Small intestine (tissue), 7 donors: ENCODE measurements at regions not wholly inside any gene's neighbourhood (a gene's known extent, or its start where the extent isn't known, plus 50 kb on each side); places are given as distances from the start of the nearest gene placed in this dataset.

Experiments used
- DNase-seq, 2 donors: peaks; one replicate each; pipeline versions ENCODE4 v3.0.0 to v3.0.0-alpha.2; 2013
- FAIRE-seq: peaks from 2 replicates; lab custom pipeline; 2012; peaks lifted over from hg19 to GRCh38; lab: Jason Lieb, UNC
- H3K27ac ChIP-seq, 3 donors: one replicate each; pipeline ENCODE4 v1.5.1; 2013; ENCODE audit warnings: low read length in 2 of 3, mild to moderate bottlenecking in 2 of 3, control low read depth in 1 of 3, inconsistent platforms in 1 of 3, low read depth in 1 of 3, moderate library complexity in 1 of 3
- H3K27me3 ChIP-seq, 3 donors: one replicate each; pipeline ENCODE4 v1.6.1; 2013; ENCODE audit warnings: low read length in 3 of 3, inconsistent platforms in 1 of 3; ENCODE audit not compliant: control insufficient read depth in 3 of 3, insufficient read depth in 3 of 3
- H3K36me3 ChIP-seq, 3 donors: one replicate each; pipeline ENCODE4 v1.6.1; 2013; ENCODE audit warnings: low read length in 3 of 3, inconsistent platforms in 1 of 3, low read depth in 1 of 3, mild to moderate bottlenecking in 1 of 3, moderate library complexity in 1 of 3; ENCODE audit not compliant: control insufficient read depth in 3 of 3, insufficient read depth in 2 of 3
- H3K4me1 ChIP-seq, 3 donors: one replicate each; pipeline ENCODE4 v1.6.1; 2013; ENCODE audit warnings: low read length in 2 of 3, inconsistent platforms in 1 of 3, low read depth in 1 of 3, mild to moderate bottlenecking in 1 of 3, moderate library complexity in 1 of 3; ENCODE audit not compliant: control insufficient read depth in 3 of 3, insufficient read depth in 2 of 3
- H3K4me3 ChIP-seq, 3 donors: one replicate each; pipeline ENCODE4 v1.5.1; 2013; ENCODE audit warnings: low read length in 3 of 3, control low read depth in 1 of 3, inconsistent platforms in 1 of 3, low read depth in 1 of 3, mild to moderate bottlenecking in 1 of 3, moderate library complexity in 1 of 3
- H3K9me3 ChIP-seq, 2 donors: one replicate each; pipeline ENCODE4 v1.6.1; 2013; ENCODE audit warnings: low read depth in 1 of 2, low read length in 1 of 2; ENCODE audit not compliant: control insufficient read depth in 2 of 2, insufficient read depth in 1 of 2
- WGBS, 3 donors: extraction: QIAGEN DNeasy Blood & Tissue Kit; methylation state at CpG; one replicate each; pipeline ENCODE4 v1.1.7; 2013; 5-methylcytosine and 5-hydroxymethylcytosine counted together
- donor health status: healthy with polysubstance abuse.
- donor health status: control.
- donor health status: control.
- donor health status: Bipolar disorder and iron deficiency.
- donor health status: healthy.

- DNase-seq (peak; percentile 25 to 46), FAIRE-seq (no peak)
- Histone ChIP-seq H3K36me3 (no peaks in the 10 kb centered on the region), H3K27ac (no peak overlapping the region), H3K27me3 (no peaks in the 10 kb centered on the region), H3K4me1 (peaks cover 8 to 35% (median 9%) of the 10 kb centered on the region in 3 donors), H3K9me3 (no peaks in the 10 kb centered on the region), H3K4me3 (no peak overlapping the region)
- 17 to 63% (median 39%) methylated on average over 2 of the region's 2 CpGs for WGBS, 3 donors
These were observed 77.0 kb upstream of the ARHGAP29 start for GRCh38 chr1:94314222-94314858.

GRCh38 chr1:94310570-94311270 lies 73.3 kb upstream of the ARHGAP29 start:
- Histone ChIP-seq H3K9me3 (no peaks in the 10 kb centered on the region), H3K27ac (peak overlapping the region in 2 of 3 donors; percentile 21 to 55), H3K27me3 (no peaks in the 10 kb centered on the region), H3K36me3 (no peaks in the 10 kb centered on the region), H3K4me3 (no peak overlapping the region), H3K4me1 (peaks cover 8 to 29% (median 9%) of the 10 kb centered on the region in 3 donors)
- DNase-seq (peak; percentile 71 to 82), FAIRE-seq (no peak)
- WGBS, 3 donors = 41 to 55% (median 54%) methylated on average over 3 of the region's 3 CpGs

- H3K9me3 ChIP-seq = no peaks in the 10 kb centered on the region
- DNase-seq (no peak), FAIRE-seq (no peak)
- H3K36me3 ChIP-seq = no peaks in the 10 kb centered on the region
- H3K27me3 ChIP-seq = no peaks in the 10 kb centered on the region
- peaks cover 8 to 24% (median 9%) of the 10 kb centered on the region in 3 donors for H3K4me1 ChIP-seq
- H3K27ac ChIP-seq = no peak overlapping the region
- 61 to 73% (median 63%) methylated on average over 9 of the region's 9 CpGs for WGBS, 3 donors
- no peak overlapping the region for H3K4me3 ChIP-seq
These were observed 72.6 kb upstream of the ARHGAP29 start for GRCh38 chr1:94309829-94310569.

- no peak overlapping the region for H3K27ac ChIP-seq
- DNase-seq (no peak), FAIRE-seq (no peak)
- no peaks in the 10 kb centered on the region for H3K9me3 ChIP-seq
- no peaks in the 10 kb centered on the region for H3K27me3 ChIP-seq
- H3K36me3 ChIP-seq = no peaks in the 10 kb centered on the region
- H3K4me1 ChIP-seq = peaks cover 8 to 22% (median 8%) of the 10 kb centered on the region in 3 donors
- no peak overlapping the region for H3K4me3 ChIP-seq
- 74 to 84% (median 80%) methylated on average over 4 of the region's 4 CpGs for WGBS, 3 donors
These were observed 71.8 kb upstream of the ARHGAP29 start for GRCh38 chr1:94309216-94309615.

GRCh38 chr1:94306521-94306920 lies 69.1 kb upstream of the ARHGAP29 start:
- 44 to 75% (median 68%) methylated on average over 1 of the region's 1 CpG for WGBS, 3 donors
- no peaks in the 10 kb centered on the region for H3K9me3 ChIP-seq
- H3K27ac ChIP-seq = no peak overlapping the region
- no peaks in the 10 kb centered on the region for H3K27me3 ChIP-seq
- H3K4me3 ChIP-seq = no peak overlapping the region
- no peaks in the 10 kb centered on the region for H3K36me3 ChIP-seq
- no peak for DNase-seq
- no peak for FAIRE-seq
- H3K4me1 ChIP-seq = peaks cover 8 to 13% (median 8%) of the 10 kb centered on the region in 3 donors

GRCh38 chr1:94305704-94306103 lies 68.3 kb upstream of the ARHGAP29 start:
- Histone ChIP-seq H3K27me3 (no peaks in the 10 kb centered on the region), H3K4me3 (no peak overlapping the region), H3K9me3 (no peaks in the 10 kb centered on the region), H3K27ac (no peak overlapping the region), H3K36me3 (no peaks in the 10 kb centered on the region), H3K4me1 (peaks cover 4 to 8% (median 7%) of the 10 kb centered on the region in 3 donors)
- DNase-seq (no peak), FAIRE-seq (no peak)
- 57 to 82% (median 69%) methylated on average over 1 of the region's 1 CpG for WGBS, 3 donors

GRCh38 chr1:94304553-94304952 lies 67.2 kb upstream of the ARHGAP29 start:
- no peak for FAIRE-seq

GRCh38 chr1:94303005-94303404 lies 65.6 kb upstream of the ARHGAP29 start:
- Histone ChIP-seq H3K4me3 (no peak overlapping the region), H3K27ac (no peak overlapping the region), H3K36me3 (no peaks in the 10 kb centered on the region), H3K9me3 (no peaks in the 10 kb centered on the region), H3K4me1 (peaks cover 0 to 15% (median 9%) of the 10 kb centered on the region in 3 donors), H3K27me3 (no peaks in the 10 kb centered on the region)
- FAIRE-seq = no peak
- DNase-seq = no peak
- WGBS, 3 donors = 21 to 44% (median 33%) methylated on average over 1 of the region's 1 CpG

More at GRCh38 chr1:94304553-94304952, 67.2 kb upstream of the ARHGAP29 start:
- Histone ChIP-seq H3K27me3 (no peaks in the 10 kb centered on the region), H3K9me3 (no peaks in the 10 kb centered on the region), H3K27ac (no peak overlapping the region), H3K4me3 (no peak overlapping the region), H3K36me3 (no peaks in the 10 kb centered on the region), H3K4me1 (peaks cover 0 to 11% (median 9%) of the 10 kb centered on the region in 3 donors)
- DNase-seq = no peak
- 89 to 95% (median 91%) methylated on average over 1 of the region's 1 CpG for WGBS, 3 donors
